GM19351 (cell line): ENCODE measurements at regions not wholly inside any gene's neighbourhood (a gene's known extent, or its start where the extent isn't known, plus 50 kb on each side); places are given as distances from the start of the nearest gene placed in this dataset.
"Not testable (repeated sequence)": the region's sequence is repeated elsewhere in the genome, so short reads cannot be mapped to it uniquely, and the experiment has no call there.

Experiments
- ATAC-seq: cut with Tn5 transposase; IDR thresholded peaks from one replicate; pipeline ENCODE4 v1.9.1; 2021; ENCODE audit warnings: mild to moderate bottlenecking, moderate library complexity; ENCODE audit not compliant: unreplicated experiment

GRCh38 chr1:47593013-47593568 is 155.2 kb downstream of the FOXD2 start:
- ATAC-seq = no peak

DNA sequence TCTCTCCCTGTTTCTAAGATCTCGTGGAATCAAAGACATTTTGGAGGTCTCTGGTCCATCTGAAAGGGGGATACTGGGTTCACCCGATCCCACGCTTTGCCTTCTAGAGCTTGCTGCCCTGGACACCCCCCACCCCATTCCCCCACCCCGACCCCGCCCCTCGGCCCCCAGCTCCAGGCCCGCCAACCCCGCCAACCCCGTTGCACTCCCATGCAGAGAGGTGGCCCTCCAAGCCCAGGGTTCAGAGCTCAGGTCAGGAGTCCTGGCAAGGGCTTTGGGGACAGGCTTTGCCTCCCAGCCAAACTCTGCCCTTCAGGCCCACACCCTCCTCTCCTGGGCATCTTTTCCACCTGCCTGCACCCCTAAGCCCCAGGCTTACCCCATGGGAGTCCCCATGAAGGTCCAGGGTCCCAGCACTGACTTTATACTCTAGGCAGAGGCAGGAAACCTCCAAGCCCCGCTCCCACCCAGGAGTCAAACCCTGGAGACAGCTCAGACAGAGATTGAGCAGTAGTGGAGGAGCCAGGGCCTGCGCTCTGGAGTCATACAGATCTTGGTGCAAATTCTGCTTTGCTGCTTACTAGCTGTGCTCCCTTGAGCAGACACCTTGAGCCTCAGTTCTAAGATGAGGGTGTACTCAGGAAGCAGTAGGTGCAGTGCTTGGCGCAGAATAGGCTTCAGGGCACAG is 155.9 kb downstream of the FOXD2 start:
- ATAC-seq = no peak

DNA sequence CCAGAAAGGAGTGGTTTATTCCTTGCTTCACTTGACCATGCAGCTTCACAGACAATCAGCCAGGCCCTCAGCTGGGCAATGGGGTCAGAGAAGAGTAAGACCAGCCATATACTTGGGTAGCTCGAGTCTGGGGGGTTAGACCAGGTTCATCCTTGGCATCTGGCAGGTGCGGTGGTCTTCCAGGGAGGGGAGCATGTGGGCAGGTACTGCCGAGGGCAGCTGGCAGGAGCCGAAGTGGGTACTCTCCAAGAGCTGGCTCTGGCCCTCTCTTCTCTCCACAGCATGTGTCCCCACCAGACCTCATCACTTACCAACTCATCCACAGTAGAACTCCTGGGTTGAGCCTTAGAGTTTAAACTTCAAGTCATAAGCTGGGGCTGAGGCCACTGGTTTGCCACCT is 156.8 kb downstream of the FOXD2 start:
- no peak for ATAC-seq

- ATAC-seq = no peak
Measured at GRCh38 chr1:47596328-47596727, 158.5 kb downstream of the FOXD2 start.

DNA sequence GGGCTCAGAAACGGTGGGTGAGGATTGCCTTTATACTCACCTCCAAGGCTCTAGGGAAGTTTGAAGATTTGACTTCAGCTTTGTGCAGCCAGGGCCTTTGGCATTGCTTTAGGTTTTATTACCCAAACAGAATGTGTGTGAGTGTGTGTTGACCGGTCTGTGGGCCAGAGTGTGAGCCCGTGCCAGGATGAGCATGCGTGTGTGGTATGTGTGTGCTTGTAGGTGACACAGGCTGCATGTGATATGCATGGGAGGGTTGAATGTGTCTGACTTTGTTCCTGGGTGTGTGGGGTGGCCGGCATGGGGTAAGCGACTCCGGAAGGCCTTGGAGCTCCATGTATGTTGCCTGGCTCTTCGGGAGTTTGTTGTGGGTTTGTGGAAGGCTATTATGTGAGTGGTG is 160.5 kb downstream of the FOXD2 start:
- no peak for ATAC-seq

GRCh38 chr1:47599777-47600176 is 161.9 kb downstream of the FOXD2 start:
- ATAC-seq = no peak

DNA sequence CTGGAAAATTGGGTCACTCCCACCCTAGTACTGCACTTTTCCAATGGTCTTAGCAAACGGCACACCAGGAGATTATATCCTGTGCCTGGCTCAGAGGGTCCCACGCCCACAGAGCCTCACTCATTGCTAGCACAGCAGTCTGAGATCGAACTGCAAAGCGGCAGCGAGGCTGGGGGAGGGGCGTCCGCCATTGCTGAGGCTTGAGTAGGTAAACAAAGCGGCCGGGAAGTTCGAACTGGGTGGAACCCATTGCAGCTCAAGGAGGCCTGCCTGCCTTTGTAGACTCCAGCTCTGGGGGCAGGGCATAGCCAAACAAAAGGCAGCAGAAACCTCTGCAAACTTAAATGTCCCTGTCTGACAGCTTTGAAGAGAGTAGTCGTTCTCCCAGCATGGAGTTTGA is 164.6 kb downstream of the FOXD2 start:
- ATAC-seq = not testable (repeated sequence)

DNA sequence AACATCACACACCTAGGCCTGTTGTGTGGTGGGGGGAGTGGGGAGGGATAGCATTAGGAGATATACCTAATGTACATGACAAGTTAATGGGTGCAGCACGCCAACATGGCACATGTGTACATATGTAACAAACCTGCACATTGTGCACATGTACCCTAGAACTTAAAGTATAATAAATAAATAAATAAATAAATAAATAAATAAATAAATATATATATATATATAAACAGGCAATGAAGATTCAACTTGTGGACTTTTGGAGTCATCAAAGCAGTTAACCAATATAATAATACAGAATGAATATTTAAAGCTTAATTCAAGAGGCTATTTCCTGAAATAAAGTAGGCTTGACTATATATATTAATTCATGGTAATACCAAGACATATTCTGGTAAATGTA is 167.0 kb downstream of the FOXD2 start:
- ATAC-seq = not testable (repeated sequence)

DNA sequence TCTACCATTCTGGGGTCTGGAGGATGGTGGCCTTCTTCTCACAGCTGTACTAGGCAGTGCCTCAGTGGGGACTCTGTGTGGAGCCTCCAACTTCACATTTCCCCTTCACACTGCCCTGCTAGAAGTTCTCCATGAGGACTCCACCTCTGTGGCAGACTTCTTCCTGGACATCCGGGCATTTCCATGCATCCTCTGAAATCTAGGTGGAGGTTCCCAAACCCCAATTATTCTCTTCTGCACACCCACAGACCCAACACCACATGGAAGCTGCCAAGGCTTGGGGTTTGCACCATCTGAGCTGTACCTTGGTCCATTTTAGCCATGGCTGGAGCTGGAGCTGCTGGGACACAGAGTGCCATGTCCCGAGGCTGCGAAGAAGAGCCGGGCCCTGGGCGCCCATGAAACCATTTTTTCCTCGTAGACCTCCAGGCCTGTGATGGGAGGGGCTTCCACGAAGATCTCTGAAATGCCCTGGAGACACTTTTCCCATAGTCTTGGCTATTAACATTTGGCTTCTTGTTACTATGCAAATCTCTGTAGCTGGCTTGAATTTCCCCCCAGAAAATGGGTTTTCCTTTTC is 170.5 kb downstream of the FOXD2 start:
- ATAC-seq = no peak

- no peak for ATAC-seq
Measured at GRCh38 chr1:47611992-47612391, 174.1 kb downstream of the FOXD2 start.

DNA sequence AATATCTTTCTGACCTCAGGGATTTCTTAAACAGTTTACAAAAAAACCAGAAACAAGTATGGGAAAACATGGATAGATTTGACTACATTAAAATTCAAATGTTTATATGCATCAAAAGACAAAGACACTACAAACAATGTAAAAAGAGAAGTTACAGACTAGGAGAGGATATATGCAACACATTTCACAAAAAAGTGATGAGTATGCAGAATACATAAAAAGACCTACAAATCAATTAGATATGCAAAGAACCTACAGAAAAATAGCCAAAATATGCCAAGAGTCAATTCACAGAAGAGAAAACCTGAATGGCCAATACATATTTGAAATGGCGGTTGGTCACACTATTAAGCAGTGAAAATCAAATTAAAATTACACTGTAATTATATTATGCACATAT is 175.0 kb downstream of the FOXD2 start:
- ATAC-seq = no peak

- ATAC-seq = no peak
Measured at GRCh38 chr1:47616036-47616435, 178.2 kb downstream of the FOXD2 start.

- ATAC-seq = no peak
Measured at GRCh38 chr1:47616906-47617305, 179.1 kb downstream of the FOXD2 start.

DNA sequence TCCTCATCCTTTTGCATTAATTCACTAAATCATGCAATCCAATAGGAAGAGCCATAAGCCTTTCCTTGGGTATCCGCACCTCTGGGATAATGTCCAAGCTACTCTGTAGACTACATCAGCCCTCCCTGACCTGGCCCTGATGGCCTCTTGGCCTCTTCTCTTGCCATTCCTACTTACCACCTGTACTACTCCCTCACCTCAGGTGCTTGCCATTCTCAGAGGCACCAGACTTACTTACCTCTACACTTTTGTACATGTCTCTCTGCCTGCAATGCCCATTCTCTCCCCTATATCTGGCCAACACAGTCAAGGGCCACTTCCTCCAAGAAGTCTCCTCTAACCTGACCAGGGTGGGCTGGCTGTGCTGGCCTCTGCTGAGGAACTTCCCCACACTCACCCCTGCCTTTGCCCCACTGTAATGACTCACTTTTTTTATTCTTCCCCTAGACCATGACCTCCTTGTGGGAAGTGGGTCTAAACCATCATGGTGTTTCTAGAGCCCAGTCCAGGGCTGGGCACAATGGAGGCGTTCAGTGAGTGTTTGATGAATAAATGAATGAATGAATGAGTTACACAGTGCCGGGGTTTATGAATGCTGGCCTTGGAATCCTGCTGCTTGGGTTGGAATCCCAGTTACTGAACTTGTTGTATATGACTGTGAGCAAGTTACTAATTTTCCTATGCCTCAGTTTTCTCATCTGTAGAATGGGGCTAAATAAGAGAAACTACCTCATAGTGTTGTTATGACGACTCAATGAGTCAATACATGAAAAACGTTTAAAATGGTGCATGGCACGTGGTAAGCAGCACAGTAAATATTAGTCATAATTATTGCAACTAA is 179.8 kb downstream of the FOXD2 start:
- no peak for ATAC-seq

GRCh38 chr1:47618222-47618720 is 180.4 kb downstream of the FOXD2 start:
- no peak for ATAC-seq

- no peak for ATAC-seq
Measured at GRCh38 chr1:47618830-47619229, 181.0 kb downstream of the FOXD2 start.

GRCh38 chr1:47621483-47621882 is 183.6 kb downstream of the FOXD2 start:
- ATAC-seq = no peak

- no peak for ATAC-seq
Measured at GRCh38 chr1:47621977-47622376, 184.1 kb downstream of the FOXD2 start.

DNA sequence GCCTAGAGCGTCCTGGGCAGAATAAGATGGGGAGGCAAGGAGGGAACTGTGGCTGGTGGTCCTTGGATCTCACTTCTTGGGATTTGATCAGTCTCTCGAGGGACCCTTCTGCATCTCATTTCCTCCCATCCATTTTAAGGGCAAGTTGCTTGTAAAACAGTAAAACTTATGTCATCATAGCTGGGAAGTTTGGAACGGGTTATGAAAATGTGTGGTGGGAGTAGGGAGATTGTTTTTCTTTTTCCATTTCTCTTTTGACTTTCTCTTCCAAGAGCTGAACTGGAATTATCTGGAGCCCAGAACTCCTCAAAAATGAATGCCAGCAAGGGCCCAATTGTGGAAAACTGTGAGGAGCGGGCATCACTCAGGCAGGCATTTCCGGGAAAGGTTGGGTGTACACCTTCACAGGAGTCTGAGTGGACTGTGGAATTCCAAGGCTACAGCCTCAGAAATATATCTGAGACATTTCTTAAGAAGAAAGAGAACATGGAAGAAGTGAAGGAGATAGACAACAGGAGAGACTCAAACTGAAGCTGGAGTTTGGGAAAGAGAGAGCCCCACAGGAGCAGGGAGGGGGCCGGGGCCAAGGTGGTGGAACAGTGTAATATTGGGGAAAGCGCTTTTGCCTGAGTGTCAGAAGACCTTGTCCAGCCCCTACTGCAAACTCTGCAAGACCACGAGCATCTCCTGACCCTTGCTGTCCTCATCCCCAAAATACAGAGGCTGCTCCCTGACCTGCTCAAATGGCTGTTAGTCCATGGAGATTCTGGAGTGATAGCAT is 185.1 kb downstream of the FOXD2 start:
- no peak for ATAC-seq

DNA sequence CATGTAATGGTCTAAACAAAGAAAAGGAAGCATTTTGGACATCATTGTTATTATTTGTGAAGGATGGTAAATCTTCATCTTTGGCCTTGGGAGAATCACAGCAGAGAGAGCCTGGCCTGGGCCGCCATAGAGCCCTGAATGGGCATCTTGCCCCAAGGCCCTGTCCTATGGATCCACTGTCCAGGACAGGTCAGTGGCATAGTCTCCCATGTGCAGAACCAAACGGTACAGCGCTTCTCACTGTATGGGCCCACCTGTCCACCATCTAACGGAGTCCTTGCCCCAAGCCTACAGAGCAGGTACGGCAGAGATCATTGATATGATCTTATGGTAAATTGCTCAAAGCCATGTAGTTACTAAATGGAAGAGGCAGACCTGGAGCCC is 185.7 kb downstream of the FOXD2 start:
- no peak for ATAC-seq

DNA sequence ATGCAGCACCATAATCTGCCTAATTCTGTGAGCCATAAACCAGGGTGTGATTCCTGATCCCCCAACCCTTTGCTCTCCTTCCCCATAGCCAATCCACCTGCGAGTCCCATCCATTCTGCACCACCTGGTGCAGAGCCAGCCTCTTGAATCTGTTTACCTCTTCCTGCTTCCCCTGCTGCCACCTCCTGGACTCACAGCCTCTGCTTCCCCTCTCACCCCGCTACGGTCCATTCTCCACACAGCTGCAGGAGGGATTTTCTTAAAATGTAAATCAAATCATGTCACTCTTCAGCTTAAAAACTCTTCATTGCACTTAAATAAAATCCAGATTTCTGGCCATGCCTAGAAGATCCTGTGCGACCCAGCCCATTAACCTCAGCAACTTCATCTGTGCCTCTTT is 186.7 kb downstream of the FOXD2 start:
- ATAC-seq = no peak
